WTC11 (cell line): ENCODE measurements at regions not wholly inside any gene's neighbourhood (a gene's known extent, or its start where the extent isn't known, plus 50 kb on each side); places are given as distances from the start of the nearest gene placed in this dataset.
A peak's percentile ranks its signal among the peaks of the same experiment; 100 is the strongest.

Source experiments
- ATAC-seq: fragments of 200-7000 bp; cut with Tn5 transposase; 2 replicates; pipeline ENCODE4 v1.10.0; 2021; ENCODE audit warnings: mild to moderate bottlenecking, moderate library complexity
- CTCF ChIA-PET: fragments of 300-600 bp; sonication (Branson Sonifier 250); formaldehyde crosslinking; loops from one replicate; lab custom pipeline; 2021; ENCODE audit warnings: antibody characterized with exemption; lab: Charles Lee
- POLR2A ChIA-PET: fragments of 350-600 bp; sonication (Branson Sonifier 250); formaldehyde crosslinking; loops from one replicate; lab custom pipeline; 2021; ENCODE audit warnings: antibody characterized with exemption; lab: Charles Lee
- DNase-seq: peaks from one replicate; pipeline ENCODE4 v3.0.0; 2021; ENCODE audit warnings: low spot score
- H3K27ac Mint-ChIP-seq: 2 replicates; pipeline ENCODE4 v1.8.0; 2021; ENCODE audit warnings: mixed read lengths
- H3K27me3 Mint-ChIP-seq: 2 replicates; pipeline ENCODE4 v1.8.0; 2021; ENCODE audit warnings: low read depth, mild to moderate bottlenecking, moderate library complexity, mixed read lengths
- H3K36me3 Mint-ChIP-seq: 2 replicates; pipeline ENCODE4 v1.8.0; 2021; ENCODE audit warnings: mixed read lengths
- H3K4me1 Mint-ChIP-seq: 2 replicates; pipeline ENCODE4 v1.8.0; 2022; ENCODE audit warnings: mixed read lengths
- H3K4me3 Mint-ChIP-seq: 2 replicates; pipeline ENCODE4 v1.8.0; 2021; ENCODE audit warnings: mild to moderate bottlenecking, moderate library complexity, mixed read lengths
- H3K9me3 Mint-ChIP-seq: 2 replicates; pipeline ENCODE4 v1.8.0; 2021; ENCODE audit warnings: mixed read lengths
- CREM ChIP-seq: sonication (generic); formaldehyde crosslinking; IDR thresholded peaks from 2 replicates; pipeline ENCODE4 v1.8.1; 2022; ENCODE audit warnings: mild to moderate bottlenecking, missing genetic modification reagents, moderate library complexity
- IRF2 ChIP-seq: sonication (generic); formaldehyde crosslinking; IDR thresholded peaks from 2 replicates; pipeline ENCODE4 v1.8.0; 2022; ENCODE audit warnings: low read depth, missing genetic modification reagents, borderline replicate concordance
- TEAD1 ChIP-seq: sonication (generic); formaldehyde crosslinking; IDR thresholded peaks from 2 replicates; pipeline ENCODE4 v1.8.0; 2022; ENCODE audit warnings: mild to moderate bottlenecking, missing genetic modification reagents
- TEAD4 ChIP-seq: sonication (generic); formaldehyde crosslinking; IDR thresholded peaks from 2 replicates; pipeline ENCODE4 v1.8.0; 2022; ENCODE audit warnings: mild to moderate bottlenecking, missing genetic modification reagents
- TP53 ChIP-seq: sonication (generic); formaldehyde crosslinking; IDR thresholded peaks from 2 replicates; pipeline ENCODE4 v1.8.1; 2023; ENCODE audit warnings: mild to moderate bottlenecking, missing genetic modification reagents
- ZNF263 ChIP-seq: sonication (generic); formaldehyde crosslinking; IDR thresholded peaks from 2 replicates; pipeline ENCODE4 v1.8.1; 2022; ENCODE audit warnings: low read depth, mild to moderate bottlenecking, moderate library complexity, missing genetic modification reagents
- ZNF317 ChIP-seq: sonication (generic); formaldehyde crosslinking; IDR thresholded peaks from 2 replicates; pipeline ENCODE4 v1.8.1; 2023; ENCODE audit warnings: low read depth, mild to moderate bottlenecking, moderate library complexity, missing genetic modification reagents, borderline replicate concordance
- ZNF423 ChIP-seq: fragments of 250-450 bp; sonication (Bioruptor Pico); IDR thresholded peaks from 2 replicates; pipeline ENCODE4 v2.1.2; 2022; ENCODE audit warnings: mild to moderate bottlenecking, moderate library complexity
- TF ChIP-seq, protein P1 (sequence below): sonication (generic); formaldehyde crosslinking; IDR thresholded peaks from 2 replicates; pipeline ENCODE4 v1.8.1; 2023; ENCODE audit warnings: mild to moderate bottlenecking, missing genetic modification reagents, borderline replicate concordance
- TF ChIP-seq, protein P2 (sequence below): sonication (generic); formaldehyde crosslinking; IDR thresholded peaks from 2 replicates; pipeline ENCODE4 v1.8.0; 2022; ENCODE audit warnings: missing genetic modification reagents
- TF ChIP-seq, protein P3 (sequence below): sonication (generic); formaldehyde crosslinking; IDR thresholded peaks from 2 replicates; pipeline ENCODE4 v1.8.1; 2023; ENCODE audit warnings: mild to moderate bottlenecking, missing genetic modification reagents
- TF ChIP-seq, protein P4 (sequence below): sonication (generic); formaldehyde crosslinking; conservative IDR thresholded peaks from 2 replicates; pipeline ENCODE4 v1.8.1; 2022; ENCODE audit warnings: mild to moderate bottlenecking, missing genetic modification reagents
- TF ChIP-seq, protein P5 (sequence below): fragments of 250-450 bp; sonication (Bioruptor Pico); IDR thresholded peaks from 2 replicates; pipeline ENCODE4 v1.9.0; 2021; ENCODE audit warnings: mild to moderate bottlenecking
- TF ChIP-seq, protein P6 (sequence below): sonication (generic); formaldehyde crosslinking; IDR thresholded peaks from 2 replicates; pipeline ENCODE4 v1.8.0; 2023; ENCODE audit warnings: missing genetic modification reagents, mild to moderate bottlenecking, borderline replicate concordance
- TF ChIP-seq, protein P7 (sequence below): sonication (generic); formaldehyde crosslinking; IDR thresholded peaks from 2 replicates; pipeline ENCODE4 v1.8.1; 2022; ENCODE audit warnings: low read depth, mild to moderate bottlenecking, moderate library complexity, missing genetic modification reagents, borderline replicate concordance

DNA sequence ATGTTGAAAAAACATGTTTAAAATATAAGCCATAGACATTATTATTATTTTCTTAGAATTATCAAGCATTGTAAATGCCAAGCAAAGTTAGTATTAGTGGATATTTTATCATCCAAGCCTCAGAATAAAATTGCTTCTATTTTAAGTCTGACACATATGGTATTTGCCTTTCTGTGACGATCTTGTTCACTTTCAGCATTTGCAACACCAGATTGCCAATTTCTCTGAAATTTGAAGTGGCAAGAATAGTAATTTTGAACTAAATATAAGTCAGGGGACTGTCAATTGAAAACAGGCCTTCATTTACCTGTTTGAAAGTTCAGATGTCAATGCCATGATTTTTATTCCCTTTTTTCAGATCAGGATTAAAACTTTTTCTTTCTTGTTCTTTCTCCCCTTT lies 1233.6 kb upstream of the CDH18 start (continued):
- TF ChIP-seq, protein P1, sequence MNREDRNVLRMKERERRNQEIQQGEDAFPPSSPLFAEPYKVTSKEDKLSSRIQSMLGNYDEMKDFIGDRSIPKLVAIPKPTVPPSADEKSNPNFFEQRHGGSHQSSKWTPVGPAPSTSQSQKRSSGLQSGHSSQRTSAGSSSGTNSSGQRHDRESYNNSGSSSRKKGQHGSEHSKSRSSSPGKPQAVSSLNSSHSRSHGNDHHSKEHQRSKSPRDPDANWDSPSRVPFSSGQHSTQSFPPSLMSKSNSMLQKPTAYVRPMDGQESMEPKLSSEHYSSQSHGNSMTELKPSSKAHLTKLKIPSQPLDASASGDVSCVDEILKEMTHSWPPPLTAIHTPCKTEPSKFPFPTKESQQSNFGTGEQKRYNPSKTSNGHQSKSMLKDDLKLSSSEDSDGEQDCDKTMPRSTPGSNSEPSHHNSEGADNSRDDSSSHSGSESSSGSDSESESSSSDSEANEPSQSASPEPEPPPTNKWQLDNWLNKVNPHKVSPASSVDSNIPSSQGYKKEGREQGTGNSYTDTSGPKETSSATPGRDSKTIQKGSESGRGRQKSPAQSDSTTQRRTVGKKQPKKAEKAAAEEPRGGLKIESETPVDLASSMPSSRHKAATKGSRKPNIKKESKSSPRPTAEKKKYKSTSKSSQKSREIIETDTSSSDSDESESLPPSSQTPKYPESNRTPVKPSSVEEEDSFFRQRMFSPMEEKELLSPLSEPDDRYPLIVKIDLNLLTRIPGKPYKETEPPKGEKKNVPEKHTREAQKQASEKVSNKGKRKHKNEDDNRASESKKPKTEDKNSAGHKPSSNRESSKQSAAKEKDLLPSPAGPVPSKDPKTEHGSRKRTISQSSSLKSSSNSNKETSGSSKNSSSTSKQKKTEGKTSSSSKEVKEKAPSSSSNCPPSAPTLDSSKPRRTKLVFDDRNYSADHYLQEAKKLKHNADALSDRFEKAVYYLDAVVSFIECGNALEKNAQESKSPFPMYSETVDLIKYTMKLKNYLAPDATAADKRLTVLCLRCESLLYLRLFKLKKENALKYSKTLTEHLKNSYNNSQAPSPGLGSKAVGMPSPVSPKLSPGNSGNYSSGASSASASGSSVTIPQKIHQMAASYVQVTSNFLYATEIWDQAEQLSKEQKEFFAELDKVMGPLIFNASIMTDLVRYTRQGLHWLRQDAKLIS (CRISPR knock-in tag) = no peak
- TF ChIP-seq, protein P2, sequence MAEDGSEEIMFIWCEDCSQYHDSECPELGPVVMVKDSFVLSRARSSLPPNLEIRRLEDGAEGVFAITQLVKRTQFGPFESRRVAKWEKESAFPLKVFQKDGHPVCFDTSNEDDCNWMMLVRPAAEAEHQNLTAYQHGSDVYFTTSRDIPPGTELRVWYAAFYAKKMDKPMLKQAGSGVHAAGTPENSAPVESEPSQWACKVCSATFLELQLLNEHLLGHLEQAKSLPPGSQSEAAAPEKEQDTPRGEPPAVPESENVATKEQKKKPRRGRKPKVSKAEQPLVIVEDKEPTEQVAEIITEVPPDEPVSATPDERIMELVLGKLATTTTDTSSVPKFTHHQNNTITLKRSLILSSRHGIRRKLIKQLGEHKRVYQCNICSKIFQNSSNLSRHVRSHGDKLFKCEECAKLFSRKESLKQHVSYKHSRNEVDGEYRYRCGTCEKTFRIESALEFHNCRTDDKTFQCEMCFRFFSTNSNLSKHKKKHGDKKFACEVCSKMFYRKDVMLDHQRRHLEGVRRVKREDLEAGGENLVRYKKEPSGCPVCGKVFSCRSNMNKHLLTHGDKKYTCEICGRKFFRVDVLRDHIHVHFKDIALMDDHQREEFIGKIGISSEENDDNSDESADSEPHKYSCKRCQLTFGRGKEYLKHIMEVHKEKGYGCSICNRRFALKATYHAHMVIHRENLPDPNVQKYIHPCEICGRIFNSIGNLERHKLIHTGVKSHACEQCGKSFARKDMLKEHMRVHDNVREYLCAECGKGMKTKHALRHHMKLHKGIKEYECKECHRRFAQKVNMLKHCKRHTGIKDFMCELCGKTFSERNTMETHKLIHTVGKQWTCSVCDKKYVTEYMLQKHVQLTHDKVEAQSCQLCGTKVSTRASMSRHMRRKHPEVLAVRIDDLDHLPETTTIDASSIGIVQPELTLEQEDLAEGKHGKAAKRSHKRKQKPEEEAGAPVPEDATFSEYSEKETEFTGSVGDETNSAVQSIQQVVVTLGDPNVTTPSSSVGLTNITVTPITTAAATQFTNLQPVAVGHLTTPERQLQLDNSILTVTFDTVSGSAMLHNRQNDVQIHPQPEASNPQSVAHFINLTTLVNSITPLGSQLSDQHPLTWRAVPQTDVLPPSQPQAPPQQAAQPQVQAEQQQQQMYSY (CRISPR knock-in tag) = no peak

DNA sequence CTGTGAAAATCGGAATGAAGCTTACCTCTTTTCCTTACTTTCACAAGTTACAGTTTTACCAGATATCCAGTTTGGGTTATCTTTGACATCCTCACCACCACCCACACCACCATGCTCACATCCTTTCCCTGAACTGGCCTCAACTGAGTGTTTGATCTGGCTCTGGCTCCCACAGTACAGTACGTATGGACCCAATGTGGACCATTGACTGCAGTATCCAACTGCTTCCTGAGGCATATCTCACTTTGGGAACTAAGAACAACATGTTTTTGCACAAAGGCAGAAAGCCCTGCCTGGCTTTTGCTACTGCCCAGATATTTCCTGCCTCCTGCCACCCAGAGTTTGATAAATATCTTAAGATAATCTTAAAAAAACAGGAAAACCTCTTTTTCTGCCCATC lies 1232.0 kb upstream of the CDH18 start:
- no peaks in the 10 kb centered on the region for H3K27me3 Mint-ChIP-seq
- H3K4me3 Mint-ChIP-seq = no peak overlapping the region
- ChIA-PET CTCF (no interaction called here), POLR2A (no interaction called here)
- H3K36me3 Mint-ChIP-seq = no peaks in the 10 kb centered on the region
- H3K27ac Mint-ChIP-seq = no peak overlapping the region
- TF ChIP-seq ZNF263 (CRISPR knock-in tag) = no peak
- TF ChIP-seq TEAD4 (CRISPR knock-in tag) = no peak
- TF ChIP-seq ZNF317 (CRISPR knock-in tag) = no peak
- TF ChIP-seq TP53 (CRISPR knock-in tag) = no peak
- TF ChIP-seq, protein P3, sequence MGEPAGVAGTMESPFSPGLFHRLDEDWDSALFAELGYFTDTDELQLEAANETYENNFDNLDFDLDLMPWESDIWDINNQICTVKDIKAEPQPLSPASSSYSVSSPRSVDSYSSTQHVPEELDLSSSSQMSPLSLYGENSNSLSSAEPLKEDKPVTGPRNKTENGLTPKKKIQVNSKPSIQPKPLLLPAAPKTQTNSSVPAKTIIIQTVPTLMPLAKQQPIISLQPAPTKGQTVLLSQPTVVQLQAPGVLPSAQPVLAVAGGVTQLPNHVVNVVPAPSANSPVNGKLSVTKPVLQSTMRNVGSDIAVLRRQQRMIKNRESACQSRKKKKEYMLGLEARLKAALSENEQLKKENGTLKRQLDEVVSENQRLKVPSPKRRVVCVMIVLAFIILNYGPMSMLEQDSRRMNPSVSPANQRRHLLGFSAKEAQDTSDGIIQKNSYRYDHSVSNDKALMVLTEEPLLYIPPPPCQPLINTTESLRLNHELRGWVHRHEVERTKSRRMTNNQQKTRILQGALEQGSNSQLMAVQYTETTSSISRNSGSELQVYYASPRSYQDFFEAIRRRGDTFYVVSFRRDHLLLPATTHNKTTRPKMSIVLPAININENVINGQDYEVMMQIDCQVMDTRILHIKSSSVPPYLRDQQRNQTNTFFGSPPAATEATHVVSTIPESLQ = no peak
- TF ChIP-seq IRF2 = no peak
- TF ChIP-seq, protein P4, sequence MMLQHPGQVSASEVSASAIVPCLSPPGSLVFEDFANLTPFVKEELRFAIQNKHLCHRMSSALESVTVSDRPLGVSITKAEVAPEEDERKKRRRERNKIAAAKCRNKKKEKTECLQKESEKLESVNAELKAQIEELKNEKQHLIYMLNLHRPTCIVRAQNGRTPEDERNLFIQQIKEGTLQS (CRISPR knock-in tag) = no peak
- DNase-seq (no peak), ATAC-seq (no peak)
- H3K4me1 Mint-ChIP-seq = peaks cover 11% of the 10 kb centered on the region
- H3K9me3 Mint-ChIP-seq = peaks cover 9% of the 10 kb centered on the region

DNA sequence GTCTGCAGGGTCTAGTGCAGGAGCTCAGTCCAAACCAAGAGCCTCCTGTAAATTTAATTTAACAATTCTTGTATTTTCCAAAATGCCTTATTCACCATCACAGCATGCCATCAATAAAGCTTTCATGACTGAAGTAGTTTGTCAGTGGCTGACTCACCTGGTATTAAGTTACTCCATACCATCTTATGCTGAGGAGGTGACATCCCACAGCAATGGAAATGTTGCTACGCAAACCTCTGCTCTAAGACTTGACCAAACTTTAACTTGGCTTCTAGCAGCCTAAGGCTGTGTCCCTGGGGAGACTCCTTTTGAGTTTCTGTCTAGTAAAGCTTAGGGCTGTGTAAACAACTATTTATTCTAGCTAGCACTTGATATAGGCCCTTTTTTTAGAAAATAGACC lies 1231.3 kb upstream of the CDH18 start:
- DNase-seq (no peak), ATAC-seq (peak; percentile 48)
- POLR2A ChIA-PET = no interaction called here
- Mint-ChIP-seq H3K4me1 (peaks cover 10% of the 10 kb centered on the region), H3K9me3 (peaks cover 9% of the 10 kb centered on the region), H3K4me3 (no peak overlapping the region), H3K27me3 (no peaks in the 10 kb centered on the region), H3K36me3 (no peaks in the 10 kb centered on the region), H3K27ac (no peak overlapping the region)
- CTCF ChIA-PET = no interaction called here
- TF ChIP-seq, protein P4 (CRISPR knock-in tag) = no peak
- TF ChIP-seq, protein P5, sequence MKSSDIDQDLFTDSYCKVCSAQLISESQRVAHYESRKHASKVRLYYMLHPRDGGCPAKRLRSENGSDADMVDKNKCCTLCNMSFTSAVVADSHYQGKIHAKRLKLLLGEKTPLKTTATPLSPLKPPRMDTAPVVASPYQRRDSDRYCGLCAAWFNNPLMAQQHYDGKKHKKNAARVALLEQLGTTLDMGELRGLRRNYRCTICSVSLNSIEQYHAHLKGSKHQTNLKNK (CRISPR knock-in tag) = no peak
- no peak for TF ChIP-seq CREM (CRISPR knock-in tag)
- no peak for TF ChIP-seq ZNF423
- TF ChIP-seq, protein P6, sequence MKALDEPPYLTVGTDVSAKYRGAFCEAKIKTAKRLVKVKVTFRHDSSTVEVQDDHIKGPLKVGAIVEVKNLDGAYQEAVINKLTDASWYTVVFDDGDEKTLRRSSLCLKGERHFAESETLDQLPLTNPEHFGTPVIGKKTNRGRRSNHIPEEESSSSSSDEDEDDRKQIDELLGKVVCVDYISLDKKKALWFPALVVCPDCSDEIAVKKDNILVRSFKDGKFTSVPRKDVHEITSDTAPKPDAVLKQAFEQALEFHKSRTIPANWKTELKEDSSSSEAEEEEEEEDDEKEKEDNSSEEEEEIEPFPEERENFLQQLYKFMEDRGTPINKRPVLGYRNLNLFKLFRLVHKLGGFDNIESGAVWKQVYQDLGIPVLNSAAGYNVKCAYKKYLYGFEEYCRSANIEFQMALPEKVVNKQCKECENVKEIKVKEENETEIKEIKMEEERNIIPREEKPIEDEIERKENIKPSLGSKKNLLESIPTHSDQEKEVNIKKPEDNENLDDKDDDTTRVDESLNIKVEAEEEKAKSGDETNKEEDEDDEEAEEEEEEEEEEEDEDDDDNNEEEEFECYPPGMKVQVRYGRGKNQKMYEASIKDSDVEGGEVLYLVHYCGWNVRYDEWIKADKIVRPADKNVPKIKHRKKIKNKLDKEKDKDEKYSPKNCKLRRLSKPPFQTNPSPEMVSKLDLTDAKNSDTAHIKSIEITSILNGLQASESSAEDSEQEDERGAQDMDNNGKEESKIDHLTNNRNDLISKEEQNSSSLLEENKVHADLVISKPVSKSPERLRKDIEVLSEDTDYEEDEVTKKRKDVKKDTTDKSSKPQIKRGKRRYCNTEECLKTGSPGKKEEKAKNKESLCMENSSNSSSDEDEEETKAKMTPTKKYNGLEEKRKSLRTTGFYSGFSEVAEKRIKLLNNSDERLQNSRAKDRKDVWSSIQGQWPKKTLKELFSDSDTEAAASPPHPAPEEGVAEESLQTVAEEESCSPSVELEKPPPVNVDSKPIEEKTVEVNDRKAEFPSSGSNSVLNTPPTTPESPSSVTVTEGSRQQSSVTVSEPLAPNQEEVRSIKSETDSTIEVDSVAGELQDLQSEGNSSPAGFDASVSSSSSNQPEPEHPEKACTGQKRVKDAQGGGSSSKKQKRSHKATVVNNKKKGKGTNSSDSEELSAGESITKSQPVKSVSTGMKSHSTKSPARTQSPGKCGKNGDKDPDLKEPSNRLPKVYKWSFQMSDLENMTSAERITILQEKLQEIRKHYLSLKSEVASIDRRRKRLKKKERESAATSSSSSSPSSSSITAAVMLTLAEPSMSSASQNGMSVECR (CRISPR knock-in tag) = no peak
- no peak for TF ChIP-seq TEAD1 (CRISPR knock-in tag)
- TF ChIP-seq, protein P7, sequence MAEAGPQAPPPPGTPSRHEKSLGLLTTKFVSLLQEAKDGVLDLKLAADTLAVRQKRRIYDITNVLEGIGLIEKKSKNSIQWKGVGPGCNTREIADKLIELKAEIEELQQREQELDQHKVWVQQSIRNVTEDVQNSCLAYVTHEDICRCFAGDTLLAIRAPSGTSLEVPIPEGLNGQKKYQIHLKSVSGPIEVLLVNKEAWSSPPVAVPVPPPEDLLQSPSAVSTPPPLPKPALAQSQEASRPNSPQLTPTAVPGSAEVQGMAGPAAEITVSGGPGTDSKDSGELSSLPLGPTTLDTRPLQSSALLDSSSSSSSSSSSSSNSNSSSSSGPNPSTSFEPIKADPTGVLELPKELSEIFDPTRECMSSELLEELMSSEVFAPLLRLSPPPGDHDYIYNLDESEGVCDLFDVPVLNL (CRISPR knock-in tag) = no peak
